ENCODE measurements at regions not wholly inside any gene's neighbourhood (a gene's known extent, or its start where the extent isn't known, plus 50 kb on each side); places are given as distances from the start of the nearest gene placed in this dataset.
"Not testable (repeated sequence)": the region's sequence is repeated elsewhere in the genome, so short reads cannot be mapped to it uniquely, and the experiment has no call there.

- Histone ChIP-seq H3K9me3 (peaks cover 0 to 6% of the 10 kb centered on the region in 2 donors), H3K27me3 (no peaks in the 10 kb centered on the region), H3K36me3 (no peaks in the 10 kb centered on the region), H3K4me1 (no peaks in the 10 kb centered on the region), H3K27ac (no peak overlapping the region), H3K4me3 (no peak overlapping the region)
- no peak for TF ChIP-seq CTCF (IDR thresholded peaks at IDR 0.05)
- intact Hi-C loops (cut with DNase I) = no loop called here
- ATAC-seq = no peak
- DNase-seq = peak in 1 of 4 donors; percentile 52
Observed at GRCh38 chr2:194854941-194855340, 802.1 kb upstream of the SLC39A10 start.

GRCh38 chr2:194842871-194843270, 814.2 kb upstream of the SLC39A10 start:
- intact Hi-C loops (cut with DNase I) = no loop called here
- Histone ChIP-seq H3K4me3 (no peak overlapping the region), H3K9me3 (peaks cover 0 to 8% of the 10 kb centered on the region in 2 donors), H3K27ac (no peak overlapping the region), H3K36me3 (no peaks in the 10 kb centered on the region), H3K4me1 (no peaks in the 10 kb centered on the region), H3K27me3 (no peaks in the 10 kb centered on the region)
- DNase-seq = no peak
- TF ChIP-seq CTCF (IDR thresholded peaks at IDR 0.05) = no peak
- no peak for ATAC-seq

GRCh38 chr2:194834371-194834770, 822.7 kb upstream of the SLC39A10 start:
- H3K9me3 ChIP-seq; H3K4me1 ChIP-seq; intact Hi-C loops (cut with DNase I); H3K27ac ChIP-seq; H3K4me3 ChIP-seq; H3K36me3 ChIP-seq; DNase-seq; ATAC-seq; H3K27me3 ChIP-seq: not testable (repeated sequence)

GRCh38 chr2:194826241-194826640, 830.8 kb upstream of the SLC39A10 start:
- intact Hi-C loops (cut with DNase I) = no loop called here
- TF ChIP-seq CTCF (IDR thresholded peaks at IDR 0.05) = no peak

GRCh38 chr2:194824450-194824849, 832.6 kb upstream of the SLC39A10 start:
- ATAC-seq (no peak), DNase-seq (no peak)
- Histone ChIP-seq H3K27me3 (no peaks in the 10 kb centered on the region), H3K4me3 (no peak overlapping the region), H3K4me1 (no peaks in the 10 kb centered on the region), H3K9me3 (no peaks in the 10 kb centered on the region), H3K27ac (no peak overlapping the region), H3K36me3 (no peaks in the 10 kb centered on the region)
- TF ChIP-seq CTCF (IDR thresholded peaks at IDR 0.05) = no peak
- intact Hi-C loops (cut with DNase I) = no loop called here

More at GRCh38 chr2:194826241-194826640, 830.8 kb upstream of the SLC39A10 start:
- no peaks in the 10 kb centered on the region for H3K36me3 ChIP-seq
- H3K27me3 ChIP-seq = no peaks in the 10 kb centered on the region
- H3K4me3 ChIP-seq = no peak overlapping the region
- H3K27ac ChIP-seq = no peak overlapping the region
- no peaks in the 10 kb centered on the region for H3K9me3 ChIP-seq
- ATAC-seq (no peak), DNase-seq (no peak)
- no peaks in the 10 kb centered on the region for H3K4me1 ChIP-seq

- no peaks in the 10 kb centered on the region for H3K4me1 ChIP-seq
- no peak for TF ChIP-seq CTCF (IDR thresholded peaks at IDR 0.05)
- H3K4me3 ChIP-seq = no peak overlapping the region
- intact Hi-C loops (cut with DNase I) = no loop called here
- H3K27me3 ChIP-seq = no peaks in the 10 kb centered on the region
- DNase-seq (no peak), ATAC-seq (no peak)
- H3K27ac ChIP-seq = no peak overlapping the region
- no peaks in the 10 kb centered on the region for H3K9me3 ChIP-seq
- no peaks in the 10 kb centered on the region for H3K36me3 ChIP-seq
Observed at GRCh38 chr2:194822657-194823056, 834.4 kb upstream of the SLC39A10 start.

Data from left lung (tissue), 4 donors.